MCF 10A (cell line): ENCODE measurements at regions not wholly inside any gene's neighbourhood (a gene's known extent, or its start where the extent isn't known, plus 50 kb on each side); places are given as distances from the start of the nearest gene placed in this dataset.

Experiments used
- BruUV-seq: library from RNA; stranded (reverse); fragments of 400-500 nt; replicated peaks from 2 replicates; lab custom pipeline; 2021; lab: Mats Ljungman, UMichigan
- CTCF ChIA-PET: fragments of 300-600 bp; sonication (Branson Sonifier 250); formaldehyde crosslinking; extraction: SDS; loops from one replicate; lab custom pipeline; 2021; ENCODE audit warnings: antibody characterized with exemption, inconsistent platforms; lab: Yijun Ruan, JAX
- POLR2A ChIA-PET: fragments of 300-600, 350-650 bp; sonication (Branson Sonifier 250); formaldehyde crosslinking; extraction: SDS; loops from one replicate; lab custom pipeline; 2020; ENCODE audit warnings: antibody characterized with exemption, inconsistent platforms; lab: Yijun Ruan, JAX
- DNase-seq: peaks from one replicate; pipeline ENCODE4 v3.0.0-alpha.2; 2018; ENCODE audit not compliant: unreplicated experiment
- H3K27ac Mint-ChIP-seq: one replicate; pipeline ENCODE4 v1.8.0; 2022; ENCODE audit warnings: mild to moderate bottlenecking, low read depth, mixed read lengths; ENCODE audit not compliant: unreplicated experiment
- H3K27me3 Mint-ChIP-seq: one replicate; pipeline ENCODE4 v1.8.0; 2022; ENCODE audit warnings: mixed read lengths; ENCODE audit not compliant: insufficient read depth, unreplicated experiment
- H3K36me3 Mint-ChIP-seq: one replicate; pipeline ENCODE4 v1.8.0; 2022; ENCODE audit warnings: mild to moderate bottlenecking, moderate library complexity, mixed read lengths; ENCODE audit not compliant: insufficient read depth, unreplicated experiment
- H3K4me1 Mint-ChIP-seq: one replicate; pipeline ENCODE4 v1.8.0; 2022; ENCODE audit warnings: mixed read lengths; ENCODE audit not compliant: insufficient read depth, unreplicated experiment
- H3K4me3 Mint-ChIP-seq: one replicate; pipeline ENCODE4 v1.8.0; 2022; ENCODE audit warnings: mild to moderate bottlenecking, moderate library complexity, mixed read lengths; ENCODE audit not compliant: unreplicated experiment
- H3K9me3 Mint-ChIP-seq: one replicate; pipeline ENCODE4 v1.8.0; 2022; ENCODE audit warnings: mixed read lengths; ENCODE audit not compliant: unreplicated experiment
- intact Hi-C: fragments of 100-400 bp; cut with micrococcal nuclease; formaldehyde crosslinking; loops from 2 replicates; pipeline ENCODE4 v1.14.1; 2022
- TF ChIP-seq, protein P1 (sequence below): fragments of 200-600 bp; IDR thresholded peaks from one replicate; pipeline ENCODE4 v1.8.0; 2022; ENCODE audit warnings: antibody characterized with exemption, mild to moderate bottlenecking; ENCODE audit not compliant: unreplicated experiment

DNA sequence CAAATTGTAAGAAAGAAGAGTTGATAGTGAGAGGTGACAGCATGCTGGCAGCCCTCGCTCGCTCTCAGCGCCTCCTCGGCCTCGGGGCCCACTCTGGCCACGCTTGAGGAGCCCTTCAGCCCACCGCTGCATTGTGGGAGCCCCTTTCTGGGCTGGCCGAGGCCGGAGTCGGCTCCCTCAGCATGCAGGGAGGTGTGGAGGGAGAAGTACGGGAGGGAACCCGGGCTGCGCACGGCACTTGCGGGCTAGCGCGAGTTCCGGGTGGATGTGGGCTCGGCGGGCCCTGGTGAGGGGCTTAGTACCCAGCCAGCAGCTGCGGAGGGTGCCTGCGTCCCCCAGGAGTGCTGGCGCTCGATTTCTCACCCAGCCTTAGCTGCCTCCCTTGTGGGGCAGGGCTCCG lies 539.7 kb upstream of the CCDC179 start:
- H3K36me3 Mint-ChIP-seq, result no peaks in the 10 kb centered on the region
- BruUV-seq, result no TSS peak
- DNase-seq, result no peak
- H3K27ac Mint-ChIP-seq, result no peak overlapping the region
- ChIA-PET POLR2A (no interaction called here), CTCF (no interaction called here)
- H3K9me3 Mint-ChIP-seq, result peaks cover 16% of the 10 kb centered on the region
- no peak overlapping the region for H3K4me3 Mint-ChIP-seq
- intact Hi-C loops, result no loop called here
- TF ChIP-seq, protein P1, sequence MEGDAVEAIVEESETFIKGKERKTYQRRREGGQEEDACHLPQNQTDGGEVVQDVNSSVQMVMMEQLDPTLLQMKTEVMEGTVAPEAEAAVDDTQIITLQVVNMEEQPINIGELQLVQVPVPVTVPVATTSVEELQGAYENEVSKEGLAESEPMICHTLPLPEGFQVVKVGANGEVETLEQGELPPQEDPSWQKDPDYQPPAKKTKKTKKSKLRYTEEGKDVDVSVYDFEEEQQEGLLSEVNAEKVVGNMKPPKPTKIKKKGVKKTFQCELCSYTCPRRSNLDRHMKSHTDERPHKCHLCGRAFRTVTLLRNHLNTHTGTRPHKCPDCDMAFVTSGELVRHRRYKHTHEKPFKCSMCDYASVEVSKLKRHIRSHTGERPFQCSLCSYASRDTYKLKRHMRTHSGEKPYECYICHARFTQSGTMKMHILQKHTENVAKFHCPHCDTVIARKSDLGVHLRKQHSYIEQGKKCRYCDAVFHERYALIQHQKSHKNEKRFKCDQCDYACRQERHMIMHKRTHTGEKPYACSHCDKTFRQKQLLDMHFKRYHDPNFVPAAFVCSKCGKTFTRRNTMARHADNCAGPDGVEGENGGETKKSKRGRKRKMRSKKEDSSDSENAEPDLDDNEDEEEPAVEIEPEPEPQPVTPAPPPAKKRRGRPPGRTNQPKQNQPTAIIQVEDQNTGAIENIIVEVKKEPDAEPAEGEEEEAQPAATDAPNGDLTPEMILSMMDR, result no peak
- H3K27me3 Mint-ChIP-seq, result no peaks in the 10 kb centered on the region
- no peaks in the 10 kb centered on the region for H3K4me1 Mint-ChIP-seq

DNA sequence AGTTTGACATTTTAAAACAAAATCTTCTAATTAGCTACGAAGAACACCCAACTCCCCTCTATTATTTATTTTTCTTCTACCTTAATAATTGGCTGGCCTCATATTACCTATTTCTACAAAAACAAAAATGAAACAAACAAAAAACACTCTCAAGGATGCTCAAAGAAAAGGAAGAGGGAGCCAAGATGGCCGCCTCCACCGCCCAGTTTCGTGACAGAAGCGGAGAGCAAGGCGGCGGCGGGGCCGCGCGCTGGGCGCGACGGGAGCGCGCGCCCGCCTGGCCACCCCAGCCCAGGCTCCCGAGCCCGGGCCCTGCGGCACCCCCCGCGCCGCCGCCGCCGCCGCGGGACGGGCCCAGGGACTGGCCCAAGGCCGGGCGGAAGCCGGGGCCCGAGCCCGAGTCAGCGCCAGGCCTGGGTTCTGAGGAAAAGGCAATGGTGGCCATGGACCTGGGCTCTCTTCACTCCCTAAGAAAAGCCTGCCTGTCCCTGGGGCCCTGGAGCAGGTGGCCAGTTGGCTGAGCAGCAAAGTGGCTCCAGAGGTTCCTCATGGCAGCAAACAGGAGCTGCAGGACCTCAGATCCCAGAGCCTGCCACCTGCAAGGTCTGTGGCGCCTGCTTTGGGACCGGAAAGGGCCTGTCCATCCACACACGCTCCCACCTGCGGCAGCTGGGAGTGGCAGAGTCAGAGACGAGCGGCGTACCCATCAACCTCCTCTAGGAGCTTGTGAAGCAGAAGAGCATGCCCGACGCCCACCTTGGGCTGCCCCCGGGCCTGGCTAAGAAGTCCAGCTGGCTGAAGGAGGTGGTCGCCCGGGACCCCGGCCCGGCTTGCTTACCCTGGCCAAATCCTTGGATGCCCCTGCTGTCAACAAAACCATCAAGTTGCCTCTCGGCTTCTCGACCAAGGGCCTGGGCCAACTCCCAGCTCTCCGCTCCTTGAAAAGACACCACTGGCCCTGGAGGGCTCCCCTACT lies 543.2 kb upstream of the CCDC179 start:
- no peak overlapping the region for H3K4me3 Mint-ChIP-seq
- no peak for DNase-seq
- H3K36me3 Mint-ChIP-seq, result no peaks in the 10 kb centered on the region
- intact Hi-C loops, result no loop called here
- H3K4me1 Mint-ChIP-seq, result no peaks in the 10 kb centered on the region
- TF ChIP-seq, protein P1, result no peak
- POLR2A ChIA-PET, result no interaction called here
- H3K9me3 Mint-ChIP-seq, result peaks cover 32% of the 10 kb centered on the region
- CTCF ChIA-PET, result interaction anchor here (0.6 kb wide), 1 partner anchor 134 kb away, joined by 3 read pairs; no protein-coding TSS in a partner anchor
- no peaks in the 10 kb centered on the region for H3K27me3 Mint-ChIP-seq
- no peak overlapping the region for H3K27ac Mint-ChIP-seq
- no TSS peak for BruUV-seq

DNA sequence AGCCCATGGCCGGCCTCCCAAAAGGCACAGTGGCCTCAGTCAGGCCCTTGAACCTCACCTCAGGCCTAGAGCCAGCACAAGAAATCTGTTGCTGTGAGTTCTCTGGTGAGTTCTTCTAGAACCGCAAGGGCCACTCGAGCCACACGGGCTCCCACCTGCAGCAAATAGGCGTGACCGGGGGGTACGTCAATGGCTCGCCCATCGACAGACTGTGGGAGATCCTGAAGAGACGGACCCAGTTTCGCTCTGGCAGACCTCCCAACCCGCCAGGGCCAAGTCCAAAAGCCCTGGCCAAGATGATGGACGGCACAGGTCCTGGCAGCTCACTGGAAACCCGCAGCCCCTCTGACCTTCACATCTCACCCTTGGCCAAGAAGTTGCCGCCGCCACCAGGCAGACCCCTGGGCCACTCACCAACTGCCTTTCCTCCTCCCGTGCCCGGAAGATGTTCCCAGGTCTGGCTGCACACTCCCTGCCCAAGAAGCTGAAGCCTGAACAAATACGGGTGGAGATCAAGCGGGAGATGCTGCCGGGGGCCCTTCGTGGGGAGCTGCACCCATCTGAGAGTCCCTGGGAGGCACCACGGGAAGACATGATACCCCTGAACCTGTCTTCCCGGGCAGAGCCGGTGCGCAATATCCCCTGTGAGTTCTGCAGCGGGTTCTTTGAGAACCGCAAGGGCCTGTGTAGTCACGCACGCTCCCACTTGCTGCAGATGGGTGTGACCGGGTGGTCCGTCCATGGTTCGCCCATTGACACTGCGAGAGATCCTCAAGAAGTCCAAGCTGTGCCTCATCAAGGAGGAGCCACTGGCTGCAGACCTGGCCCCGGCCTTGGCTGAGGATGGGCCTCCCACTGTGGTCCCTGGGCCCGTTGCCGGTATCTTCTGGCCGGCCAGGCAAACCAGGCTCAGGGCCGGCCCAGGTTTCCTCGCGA lies 544.2 kb upstream of the CCDC179 start:
- intact Hi-C loops, result no loop called here
- H3K27me3 Mint-ChIP-seq, result no peaks in the 10 kb centered on the region
- POLR2A ChIA-PET, result no interaction called here
- BruUV-seq, result no TSS peak
- CTCF ChIA-PET, result interaction anchor here (0.6 kb wide), 1 partner anchor 39 kb away, joined by 3 read pairs; no protein-coding TSS in a partner anchor
- H3K36me3 Mint-ChIP-seq, result no peaks in the 10 kb centered on the region
- TF ChIP-seq, protein P1, result no peak
- no peak overlapping the region for H3K27ac Mint-ChIP-seq
- no peaks in the 10 kb centered on the region for H3K4me1 Mint-ChIP-seq
- H3K4me3 Mint-ChIP-seq, result no peak overlapping the region
- H3K9me3 Mint-ChIP-seq, result peaks cover 39% of the 10 kb centered on the region
- no peak for DNase-seq
